Body of pancreas (tissue), 4 donors: ENCODE measurements at regions not wholly inside any gene's neighbourhood (a gene's known extent, or its start where the extent isn't known, plus 50 kb on each side); places are given as distances from the start of the nearest gene placed in this dataset.

Source experiments
- ATAC-seq: fragments of 150-250 bp; one replicate; pipeline ENCODE4 v1.9.1; 2016
- DNase-seq, 4 donors: peaks; one replicate each; pipeline ENCODE4 v3.0.0-alpha.2; 2019
- H3K27ac ChIP-seq, 4 donors: fragments of 200-600 bp; sonication (generic); 1 replicate in 3 of 4; 2 replicates in 1 of 4; pipeline versions ENCODE4 v1.5.1 to v1.6.1; 2016 to 2019; ENCODE audit warnings: mild to moderate bottlenecking in 1 of 4, mixed read lengths in 1 of 4, moderate library complexity in 1 of 4
- H3K27me3 ChIP-seq, 2 donors: fragments of 200-600 bp; sonication (generic); one replicate each; pipeline ENCODE4 v1.6.0; 2016; ENCODE audit warnings: mild to moderate bottlenecking in 1 of 2
- H3K36me3 ChIP-seq, 2 donors: fragments of 200-600 bp; sonication (generic); replicated peaks in 1 of 2; 2 replicates each; pipeline ENCODE4 v1.5.1; 2016; ENCODE audit warnings: low read depth in 2 of 2; ENCODE audit not compliant: insufficient read depth in 1 of 2
- H3K4me1 ChIP-seq: fragments of 200-600 bp; sonication (generic); one replicate; pipeline ENCODE4 v1.6.0; 2016
- H3K4me3 ChIP-seq, 2 donors: fragments of 200-600 bp; sonication (generic); 1 replicate in 1 of 2; 2 replicates in 1 of 2; pipeline ENCODE4 v1.5.1; 2016 to 2019
- H3K9me3 ChIP-seq, 3 donors: fragments of 200-600 bp; sonication (generic); 1 replicate in 2 of 3; 2 replicates in 1 of 3; pipeline ENCODE4 v1.5.1; 2016
- CTCF ChIP-seq, 7 experiments: fragments of 450-650 bp in 4 of 7; fragments of 200-600 bp in 3 of 7; sonication (generic) in 3 of 7; IDR thresholded peaks; one replicate each; pipeline ENCODE4 v1.5.1; 2016 to 2019; ENCODE audit warnings: antibody characterized with exemption in 7 of 7
- POLR2A ChIP-seq, 3 donors: fragments of 450-650 bp; IDR thresholded peaks; one replicate each; pipeline ENCODE4 v1.6.1; 2016; ENCODE audit warnings: antibody characterized with exemption in 3 of 3, mild to moderate bottlenecking in 2 of 3
- WGBS, 2 donors: methylation state at CpG; one replicate each; pipeline ENCODE4 v1.1.5; 2017; 5-methylcytosine and 5-hydroxymethylcytosine counted together
- intact Hi-C: fragments of 100-400 bp; cut with DNase I; formaldehyde crosslinking; loops from one replicate; pipeline ENCODE4 v1.15.1; 2023

- Histone ChIP-seq H3K27me3 (no peaks in the 10 kb centered on the region), H3K9me3 (no peaks in the 10 kb centered on the region), H3K4me1 (no peaks in the 10 kb centered on the region), H3K36me3 (no peaks in the 10 kb centered on the region), H3K4me3 (no peak overlapping the region), H3K27ac (no peak overlapping the region)
- intact Hi-C loops = no loop called here
- no peak for ATAC-seq
- WGBS, 2 donors = 80 to 92% methylated on average over 1 to 2 of the region's 4 CpGs
- TF ChIP-seq CTCF (IDR thresholded peaks at IDR 0.05) (peak in 1 of 7 experiments; percentile 8), POLR2A (IDR thresholded peaks at IDR 0.05) (no peak)
- no peak for DNase-seq
Measured at GRCh38 chrX:8323356-8323755, 141.3 kb upstream of the VCX3B start.

GRCh38 chrX:8341814-8342590, 122.6 kb upstream of the VCX3B start:
- no peak overlapping the region for H3K4me3 ChIP-seq
- DNase-seq (no peak), ATAC-seq (no peak)
- H3K4me1 ChIP-seq = no peaks in the 10 kb centered on the region
- intact Hi-C loops = no loop called here
- H3K27me3 ChIP-seq = no peaks in the 10 kb centered on the region
- H3K9me3 ChIP-seq = no peaks in the 10 kb centered on the region
- no peak for TF ChIP-seq POLR2A (IDR thresholded peaks at IDR 0.05)
- TF ChIP-seq CTCF (IDR thresholded peaks at IDR 0.05) = no peak
- H3K36me3 ChIP-seq = no peaks in the 10 kb centered on the region
- 35 to 76% methylated on average over 7 of the region's 7 CpGs for WGBS, 2 donors
- H3K27ac ChIP-seq = no peak overlapping the region

GRCh38 chrX:8345473-8345872, 119.2 kb upstream of the VCX3B start:
- Histone ChIP-seq H3K9me3 (no peaks in the 10 kb centered on the region), H3K27me3 (no peaks in the 10 kb centered on the region), H3K36me3 (no peaks in the 10 kb centered on the region), H3K4me3 (no peak overlapping the region), H3K27ac (no peak overlapping the region), H3K4me1 (no peaks in the 10 kb centered on the region)
- TF ChIP-seq POLR2A (IDR thresholded peaks at IDR 0.05) (no peak), CTCF (IDR thresholded peaks at IDR 0.05) (no peak)
- intact Hi-C loops = no loop called here
- WGBS, 2 donors = 63 to 83% methylated on average over 3 to 4 of the region's 4 CpGs
- no peak for DNase-seq
- no peak for ATAC-seq

- Histone ChIP-seq H3K27me3 (no peaks in the 10 kb centered on the region), H3K4me3 (no peak overlapping the region), H3K9me3 (no peaks in the 10 kb centered on the region), H3K27ac (no peak overlapping the region), H3K4me1 (no peaks in the 10 kb centered on the region), H3K36me3 (no peaks in the 10 kb centered on the region)
- intact Hi-C loops = no loop called here
- 100% methylated on average over 1 of the region's 1 CpG for WGBS, 2 donors
- TF ChIP-seq CTCF (IDR thresholded peaks at IDR 0.05) (no peak), POLR2A (IDR thresholded peaks at IDR 0.05) (no peak)
- DNase-seq (no peak), ATAC-seq (no peak)
Measured at GRCh38 chrX:8346060-8346459, 118.6 kb upstream of the VCX3B start.

GRCh38 chrX:8346892-8347291, 117.7 kb upstream of the VCX3B start:
- TF ChIP-seq POLR2A (IDR thresholded peaks at IDR 0.05) (no peak), CTCF (IDR thresholded peaks at IDR 0.05) (no peak)
- no peak for DNase-seq
- no peaks in the 10 kb centered on the region for H3K9me3 ChIP-seq
- no peaks in the 10 kb centered on the region for H3K36me3 ChIP-seq
- H3K27me3 ChIP-seq = no peaks in the 10 kb centered on the region
- no peak overlapping the region for H3K4me3 ChIP-seq
- H3K4me1 ChIP-seq = no peaks in the 10 kb centered on the region
- 73 to 86% methylated on average over 2 to 3 of the region's 3 CpGs for WGBS, 2 donors
- intact Hi-C loops = no loop called here
- no peak overlapping the region for H3K27ac ChIP-seq
- ATAC-seq = no peak
